ENCODE measurements at regions not wholly inside any gene's neighbourhood (a gene's known extent, or its start where the extent isn't known, plus 50 kb on each side); places are given as distances from the start of the nearest gene placed in this dataset.

DNA sequence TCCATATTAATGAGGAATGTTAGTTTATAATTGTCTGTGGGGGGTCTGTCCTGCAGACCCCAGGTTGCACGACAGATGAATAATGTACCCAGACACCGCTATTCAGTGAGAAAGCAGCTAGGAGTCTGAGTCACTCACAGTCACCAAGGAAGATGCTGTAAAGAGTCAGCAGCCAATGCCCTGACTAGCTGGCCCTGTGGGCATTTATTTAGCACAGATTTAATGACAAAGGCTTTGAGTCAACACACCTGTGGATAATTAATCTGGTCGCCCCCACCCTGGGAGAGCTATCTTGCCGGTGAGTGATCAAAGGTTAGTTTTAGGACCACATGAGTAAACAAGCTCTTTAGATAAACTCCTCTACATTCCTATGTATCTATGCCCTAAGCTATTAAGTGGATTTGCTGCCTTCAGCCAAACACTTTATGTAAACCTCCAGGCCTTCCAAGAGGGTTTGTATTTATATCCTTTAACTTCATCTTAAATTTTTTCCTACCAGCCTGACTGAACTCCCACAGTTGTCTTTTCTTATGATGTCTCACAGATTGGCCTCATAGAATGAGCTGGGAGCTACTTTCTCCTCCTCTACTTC, 180.0 kb upstream of the ADCY1 start:
- DNase-seq (ENCODE audit: low read depth in 1 of 2, low spot score in 1 of 2): no peak
- Histone ChIP-seq H3K4me3 (replicated peaks; ENCODE audit: insufficient read depth, low read length) (no peak overlapping the region), H3K27me3 (ENCODE audit: insufficient read depth, poor library complexity, severe bottlenecking) (no peaks in the 10 kb centered on the region), H3K27ac (replicated peaks) (no peak overlapping the region)
- no peak for TF ChIP-seq GABPA (IDR thresholded peaks at IDR 0.05; ENCODE audit: low read depth)
- TF ChIP-seq, protein P1, sequence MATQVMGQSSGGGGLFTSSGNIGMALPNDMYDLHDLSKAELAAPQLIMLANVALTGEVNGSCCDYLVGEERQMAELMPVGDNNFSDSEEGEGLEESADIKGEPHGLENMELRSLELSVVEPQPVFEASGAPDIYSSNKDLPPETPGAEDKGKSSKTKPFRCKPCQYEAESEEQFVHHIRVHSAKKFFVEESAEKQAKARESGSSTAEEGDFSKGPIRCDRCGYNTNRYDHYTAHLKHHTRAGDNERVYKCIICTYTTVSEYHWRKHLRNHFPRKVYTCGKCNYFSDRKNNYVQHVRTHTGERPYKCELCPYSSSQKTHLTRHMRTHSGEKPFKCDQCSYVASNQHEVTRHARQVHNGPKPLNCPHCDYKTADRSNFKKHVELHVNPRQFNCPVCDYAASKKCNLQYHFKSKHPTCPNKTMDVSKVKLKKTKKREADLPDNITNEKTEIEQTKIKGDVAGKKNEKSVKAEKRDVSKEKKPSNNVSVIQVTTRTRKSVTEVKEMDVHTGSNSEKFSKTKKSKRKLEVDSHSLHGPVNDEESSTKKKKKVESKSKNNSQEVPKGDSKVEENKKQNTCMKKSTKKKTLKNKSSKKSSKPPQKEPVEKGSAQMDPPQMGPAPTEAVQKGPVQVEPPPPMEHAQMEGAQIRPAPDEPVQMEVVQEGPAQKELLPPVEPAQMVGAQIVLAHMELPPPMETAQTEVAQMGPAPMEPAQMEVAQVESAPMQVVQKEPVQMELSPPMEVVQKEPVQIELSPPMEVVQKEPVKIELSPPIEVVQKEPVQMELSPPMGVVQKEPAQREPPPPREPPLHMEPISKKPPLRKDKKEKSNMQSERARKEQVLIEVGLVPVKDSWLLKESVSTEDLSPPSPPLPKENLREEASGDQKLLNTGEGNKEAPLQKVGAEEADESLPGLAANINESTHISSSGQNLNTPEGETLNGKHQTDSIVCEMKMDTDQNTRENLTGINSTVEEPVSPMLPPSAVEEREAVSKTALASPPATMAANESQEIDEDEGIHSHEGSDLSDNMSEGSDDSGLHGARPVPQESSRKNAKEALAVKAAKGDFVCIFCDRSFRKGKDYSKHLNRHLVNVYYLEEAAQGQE (IDR thresholded peaks at IDR 0.05; ENCODE audit: insufficient replicate concordance, low read depth): no peak
- TF ChIP-seq, protein P2, sequence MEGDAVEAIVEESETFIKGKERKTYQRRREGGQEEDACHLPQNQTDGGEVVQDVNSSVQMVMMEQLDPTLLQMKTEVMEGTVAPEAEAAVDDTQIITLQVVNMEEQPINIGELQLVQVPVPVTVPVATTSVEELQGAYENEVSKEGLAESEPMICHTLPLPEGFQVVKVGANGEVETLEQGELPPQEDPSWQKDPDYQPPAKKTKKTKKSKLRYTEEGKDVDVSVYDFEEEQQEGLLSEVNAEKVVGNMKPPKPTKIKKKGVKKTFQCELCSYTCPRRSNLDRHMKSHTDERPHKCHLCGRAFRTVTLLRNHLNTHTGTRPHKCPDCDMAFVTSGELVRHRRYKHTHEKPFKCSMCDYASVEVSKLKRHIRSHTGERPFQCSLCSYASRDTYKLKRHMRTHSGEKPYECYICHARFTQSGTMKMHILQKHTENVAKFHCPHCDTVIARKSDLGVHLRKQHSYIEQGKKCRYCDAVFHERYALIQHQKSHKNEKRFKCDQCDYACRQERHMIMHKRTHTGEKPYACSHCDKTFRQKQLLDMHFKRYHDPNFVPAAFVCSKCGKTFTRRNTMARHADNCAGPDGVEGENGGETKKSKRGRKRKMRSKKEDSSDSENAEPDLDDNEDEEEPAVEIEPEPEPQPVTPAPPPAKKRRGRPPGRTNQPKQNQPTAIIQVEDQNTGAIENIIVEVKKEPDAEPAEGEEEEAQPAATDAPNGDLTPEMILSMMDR (IDR thresholded peaks at IDR 0.05; ENCODE audit: insufficient read depth, low read length): no peak
- no peak for TF ChIP-seq SPI1 (IDR thresholded peaks at IDR 0.05; ENCODE audit: borderline replicate concordance, low read depth)
- no peak for TF ChIP-seq POLR2AphosphoS5 (IDR thresholded peaks at IDR 0.05; ENCODE audit: low read depth)

DNA sequence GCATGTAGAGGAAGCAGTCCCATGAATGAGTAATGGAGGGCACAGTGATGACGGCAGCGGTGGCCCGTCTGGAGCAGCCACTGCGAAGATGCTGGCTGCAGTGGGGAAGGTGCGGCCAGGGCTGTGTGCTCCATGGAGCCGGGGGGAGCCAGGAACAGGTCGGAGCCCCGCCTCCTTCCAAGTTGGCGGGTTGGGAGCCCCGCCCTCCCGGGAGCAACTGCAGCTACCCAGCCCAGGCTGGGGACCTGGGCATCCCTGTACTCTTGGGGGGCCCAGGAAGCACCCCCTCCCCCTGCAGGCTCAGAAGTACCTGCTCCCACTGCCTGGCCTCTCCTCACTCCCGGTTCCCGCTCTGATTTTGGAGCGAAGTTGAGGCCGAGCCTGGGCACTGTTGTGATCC, 175.1 kb upstream of the ADCY1 start:
- Histone ChIP-seq H3K27ac (replicated peaks) (no peak overlapping the region), H3K4me3 (replicated peaks; ENCODE audit: insufficient read depth, low read length) (no peak overlapping the region), H3K27me3 (ENCODE audit: insufficient read depth, poor library complexity, severe bottlenecking) (no peaks in the 10 kb centered on the region)
- DNase-seq (ENCODE audit: low read depth in 1 of 2, low spot score in 1 of 2): no peak
- no peak for TF ChIP-seq SPI1 (IDR thresholded peaks at IDR 0.05; ENCODE audit: borderline replicate concordance, low read depth)
- TF ChIP-seq GABPA (IDR thresholded peaks at IDR 0.05; ENCODE audit: low read depth): no peak
- no peak for TF ChIP-seq POLR2AphosphoS5 (IDR thresholded peaks at IDR 0.05; ENCODE audit: low read depth)
- TF ChIP-seq, protein P2 (IDR thresholded peaks at IDR 0.05; ENCODE audit: insufficient read depth, low read length): no peak
- TF ChIP-seq, protein P1 (IDR thresholded peaks at IDR 0.05; ENCODE audit: insufficient replicate concordance, low read depth): no peak

DNA sequence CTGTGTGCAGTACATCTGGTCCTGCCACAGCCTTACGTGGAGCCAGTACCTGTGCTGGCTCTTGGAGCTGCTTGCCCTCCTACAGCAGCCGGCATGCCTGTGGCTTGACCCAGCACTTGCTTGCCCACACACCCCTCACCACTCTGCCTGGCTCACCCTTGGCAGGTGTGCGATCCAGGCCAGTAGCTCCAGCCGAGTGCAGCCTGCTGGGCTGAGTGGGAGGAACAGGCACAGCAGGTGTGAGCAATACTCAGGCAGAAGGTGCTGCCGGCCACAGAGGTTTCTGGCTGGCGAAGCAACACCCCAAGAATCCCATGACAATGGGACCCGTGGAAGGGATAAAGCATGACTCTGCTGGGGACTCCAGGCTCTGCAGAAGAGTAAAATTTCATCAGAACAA, 173.5 kb upstream of the ADCY1 start:
- no peak for DNase-seq (ENCODE audit: low read depth in 1 of 2, low spot score in 1 of 2)
- TF ChIP-seq GABPA (IDR thresholded peaks at IDR 0.05; ENCODE audit: low read depth) (no peak), POLR2AphosphoS5 (IDR thresholded peaks at IDR 0.05; ENCODE audit: low read depth) (no peak), SPI1 (IDR thresholded peaks at IDR 0.05; ENCODE audit: borderline replicate concordance, low read depth) (no peak)
- TF ChIP-seq, protein P2 (IDR thresholded peaks at IDR 0.05; ENCODE audit: insufficient read depth, low read length): no peak
- TF ChIP-seq, protein P1 (IDR thresholded peaks at IDR 0.05; ENCODE audit: insufficient replicate concordance, low read depth): no peak
- Histone ChIP-seq H3K27me3 (ENCODE audit: insufficient read depth, poor library complexity, severe bottlenecking) (no peaks in the 10 kb centered on the region), H3K4me3 (replicated peaks; ENCODE audit: insufficient read depth, low read length) (no peak overlapping the region), H3K27ac (replicated peaks) (no peak overlapping the region)
